OCI-LY3 (cell line): ENCODE measurements at regions not wholly inside any gene's neighbourhood (a gene's known extent, or its start where the extent isn't known, plus 50 kb on each side); places are given as distances from the start of the nearest gene placed in this dataset.
"Not testable (repeated sequence)": the region's sequence is repeated elsewhere in the genome, so short reads cannot be mapped to it uniquely, and the experiment has no call there.

Source experiments
- H2AFZ ChIP-seq: fragments of 200-600, 300-600 bp; shearing (Covaris generic); 2 replicates; pipeline ENCODE4 v1.6.0; 2014; ENCODE audit warnings: antibody characterized with exemption, low read depth, low read length
- H3K27ac ChIP-seq: fragments of 200-600, 300-600 bp; sonication (generic); 2 replicates; pipeline ENCODE4 v1.5.1; 2014; ENCODE audit warnings: mild to moderate bottlenecking, low read length, moderate library complexity, mixed read lengths
- H3K27me3 ChIP-seq: fragments of 200-600, 300-600 bp; sonication (generic); 2 replicates; pipeline ENCODE4 v1.6.1; 2014; ENCODE audit warnings: low read depth, low read length, mixed read lengths
- H3K36me3 ChIP-seq: fragments of 200-600, 300-600 bp; sonication (generic); replicated peaks from 2 replicates; pipeline ENCODE3; 2014; ENCODE audit warnings: low read depth, low read length, mixed read lengths
- H3K4me1 ChIP-seq: fragments of 300-600, 200-600 bp; sonication (generic); 2 replicates; pipeline ENCODE4 v1.6.1; 2014; ENCODE audit warnings: low read length, mixed read lengths
- H3K4me2 ChIP-seq: fragments of 200-600, 300-600 bp; sonication (generic); 2 replicates; pipeline ENCODE4 v1.6.1; 2014; ENCODE audit warnings: low read length, mixed read lengths
- H3K4me3 ChIP-seq: fragments of 300-600, 200-600 bp; sonication (generic); 2 replicates; pipeline ENCODE4 v1.5.1; 2014; ENCODE audit warnings: antibody characterized with exemption, mild to moderate bottlenecking, low read length, moderate library complexity
- H3K79me2 ChIP-seq: fragments of 300-600, 200-600 bp; shearing (Covaris generic); 2 replicates; pipeline ENCODE4 v1.6.1; 2014; ENCODE audit warnings: mild to moderate bottlenecking, low read length, mixed read lengths
- H3K9ac ChIP-seq: fragments of 300-600, 200-600 bp; shearing (Covaris generic); 2 replicates; pipeline ENCODE4 v1.6.0; 2014; ENCODE audit warnings: mild to moderate bottlenecking, low read length, moderate library complexity
- H3K9me3 ChIP-seq: fragments of 200-600, 300-600 bp; shearing (Covaris generic); 2 replicates; pipeline ENCODE4 v1.6.1; 2014; ENCODE audit warnings: low read length, mixed read lengths; ENCODE audit not compliant: insufficient read depth
- H4K20me1 ChIP-seq: fragments of 200-600, 300-600 bp; sonication (generic); 2 replicates; pipeline ENCODE4 v1.6.1; 2016; ENCODE audit warnings: low read length, mixed read lengths; ENCODE audit not compliant: insufficient read depth

- not testable (repeated sequence) for H2AFZ ChIP-seq, H3K4me2 ChIP-seq, H3K36me3 ChIP-seq, H3K79me2 ChIP-seq, H3K4me3 ChIP-seq, H3K27ac ChIP-seq, H3K27me3 ChIP-seq, H3K9me3 ChIP-seq, H3K4me1 ChIP-seq, H3K9ac ChIP-seq, H4K20me1 ChIP-seq
These were observed 82.0 kb downstream of the SRGAP2 start for GRCh38 chr1:206285024-206285960.

GRCh38 chr1:206287759-206288158 lies 84.4 kb downstream of the SRGAP2 start:
- not testable (repeated sequence) for H4K20me1 ChIP-seq, H3K36me3 ChIP-seq, H3K79me2 ChIP-seq, H2AFZ ChIP-seq, H3K9ac ChIP-seq, H3K27me3 ChIP-seq, H3K4me3 ChIP-seq, H3K4me2 ChIP-seq, H3K27ac ChIP-seq, H3K9me3 ChIP-seq
- H3K4me1 ChIP-seq = peaks cover 12% of the 10 kb centered on the region

GRCh38 chr1:206288453-206288852 lies 85.1 kb downstream of the SRGAP2 start:
- not testable (repeated sequence) for H2AFZ ChIP-seq, H3K27me3 ChIP-seq, H3K4me3 ChIP-seq, H3K9ac ChIP-seq, H3K9me3 ChIP-seq, H3K27ac ChIP-seq, H3K36me3 ChIP-seq, H3K79me2 ChIP-seq, H3K4me2 ChIP-seq, H4K20me1 ChIP-seq, H3K4me1 ChIP-seq

GRCh38 chr1:206297145-206298031 lies 94.0 kb downstream of the SRGAP2 start:
- H2AFZ ChIP-seq, H3K79me2 ChIP-seq, H3K27me3 ChIP-seq, H3K36me3 ChIP-seq, H3K9me3 ChIP-seq, H3K27ac ChIP-seq, H4K20me1 ChIP-seq, H3K4me2 ChIP-seq, H3K4me1 ChIP-seq, H3K9ac ChIP-seq, H3K4me3 ChIP-seq: not testable (repeated sequence)

- not testable (repeated sequence) for H3K27ac ChIP-seq, H3K27me3 ChIP-seq, H4K20me1 ChIP-seq, H3K9me3 ChIP-seq, H2AFZ ChIP-seq, H3K36me3 ChIP-seq, H3K4me3 ChIP-seq, H3K79me2 ChIP-seq, H3K4me2 ChIP-seq, H3K4me1 ChIP-seq, H3K9ac ChIP-seq
These were observed 94.7 kb downstream of the SRGAP2 start for GRCh38 chr1:206298032-206298392.

- not testable (repeated sequence) for H3K4me2 ChIP-seq, H3K9ac ChIP-seq, H3K9me3 ChIP-seq, H4K20me1 ChIP-seq, H3K27me3 ChIP-seq, H3K36me3 ChIP-seq, H3K79me2 ChIP-seq, H3K4me1 ChIP-seq, H2AFZ ChIP-seq, H3K4me3 ChIP-seq, H3K27ac ChIP-seq
These were observed 95.9 kb downstream of the SRGAP2 start for GRCh38 chr1:206299181-206299791.

GRCh38 chr1:206299942-206300341 lies 96.6 kb downstream of the SRGAP2 start:
- H3K9me3 ChIP-seq, H2AFZ ChIP-seq, H3K27me3 ChIP-seq, H3K9ac ChIP-seq, H3K4me1 ChIP-seq, H3K27ac ChIP-seq, H3K36me3 ChIP-seq, H3K79me2 ChIP-seq, H3K4me3 ChIP-seq, H4K20me1 ChIP-seq, H3K4me2 ChIP-seq: not testable (repeated sequence)

GRCh38 chr1:206302056-206302455 lies 98.7 kb downstream of the SRGAP2 start:
- H3K27ac ChIP-seq, H3K79me2 ChIP-seq, H3K9me3 ChIP-seq, H4K20me1 ChIP-seq, H3K9ac ChIP-seq, H3K4me2 ChIP-seq, H3K27me3 ChIP-seq, H3K4me1 ChIP-seq, H3K36me3 ChIP-seq, H3K4me3 ChIP-seq, H2AFZ ChIP-seq: not testable (repeated sequence)

GRCh38 chr1:206307442-206307841 lies 104.1 kb downstream of the SRGAP2 start:
- H3K27me3 ChIP-seq, H3K27ac ChIP-seq, H2AFZ ChIP-seq, H3K79me2 ChIP-seq, H4K20me1 ChIP-seq, H3K4me2 ChIP-seq, H3K4me1 ChIP-seq, H3K4me3 ChIP-seq, H3K36me3 ChIP-seq, H3K9ac ChIP-seq, H3K9me3 ChIP-seq: not testable (repeated sequence)
